Jurkat, Clone E6-1 (cell line): ENCODE measurements at regions not wholly inside any gene's neighbourhood (a gene's known extent, or its start where the extent isn't known, plus 50 kb on each side); places are given as distances from the start of the nearest gene placed in this dataset.

Experiments used
- DNase-seq: peaks from one replicate; pipeline ENCODE4 v3.0.0-alpha.2; 2011; ENCODE audit warnings: low read depth, low spot score
- H3K4me3 ChIP-seq: 2 replicates; pipeline ENCODE4 v1.5.1; 2011; ENCODE audit warnings: mild to moderate bottlenecking, low read length, control low read depth, moderate library complexity

- DNase-seq, result no peak
- H3K4me3 ChIP-seq, result no peak overlapping the region
Measured at GRCh38 chr14:86305058-86305457, 775.1 kb downstream of the FLRT2 start.

DNA sequence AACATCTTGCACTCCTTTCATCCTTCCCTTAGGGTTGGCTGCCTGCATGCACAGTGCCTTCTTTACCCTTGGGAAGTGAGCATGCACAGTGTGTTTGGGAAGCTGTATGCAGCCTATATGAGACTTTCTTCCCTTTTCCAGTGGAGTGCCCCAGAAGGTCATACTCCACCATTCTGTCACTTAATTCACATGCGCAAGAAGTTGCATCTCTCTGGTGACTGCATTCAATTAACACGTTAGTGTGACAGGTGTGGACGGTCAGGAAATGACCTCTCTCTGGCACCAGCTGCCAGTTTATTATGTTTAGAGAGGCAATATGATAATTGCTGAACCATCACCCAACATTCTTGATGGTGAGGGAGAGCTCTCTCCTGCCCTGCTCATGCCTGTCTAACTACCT, 770.0 kb downstream of the FLRT2 start:
- DNase-seq, result no peak
- H3K4me3 ChIP-seq, result no peak overlapping the region

DNA sequence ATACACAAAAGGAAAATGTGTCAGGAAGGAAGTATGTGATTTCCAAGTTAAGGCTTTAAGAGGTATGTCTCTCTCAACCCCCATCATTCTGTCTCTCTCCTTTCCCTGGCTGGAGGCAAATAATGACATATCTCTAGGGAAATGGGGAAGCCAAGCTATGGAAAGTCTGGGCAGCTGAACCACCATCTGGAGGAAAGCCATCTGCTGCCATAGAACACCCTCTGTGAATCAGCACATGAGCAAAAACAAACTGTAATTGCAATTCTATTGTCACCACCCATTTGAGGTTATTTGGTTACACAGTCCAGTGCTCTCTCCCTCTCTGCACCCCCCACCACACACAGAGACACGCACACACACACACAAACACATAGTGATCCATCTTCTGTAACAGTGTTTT, 766.2 kb downstream of the FLRT2 start:
- no peak for DNase-seq
- H3K4me3 ChIP-seq, result no peak overlapping the region

DNA sequence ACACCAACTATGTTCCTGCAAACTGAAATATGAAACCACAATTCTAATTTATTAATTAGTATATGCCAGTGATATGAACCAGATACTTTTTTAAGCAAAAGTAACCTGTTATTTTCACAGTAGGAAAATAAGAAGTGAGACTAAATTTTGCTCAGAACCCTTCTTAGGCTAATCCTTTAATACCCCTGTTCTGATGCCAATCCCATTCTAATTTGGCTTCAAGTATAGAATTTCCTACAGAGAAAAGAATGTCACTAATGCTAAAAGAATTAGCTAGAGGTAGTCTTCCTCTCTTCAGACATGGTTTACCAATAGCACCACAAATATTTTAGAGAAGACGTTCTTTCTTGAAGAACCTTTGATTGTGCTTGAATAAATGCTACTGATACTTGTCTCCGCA, 758.4 kb downstream of the FLRT2 start:
- no peak for DNase-seq
- H3K4me3 ChIP-seq, result no peak overlapping the region

DNA sequence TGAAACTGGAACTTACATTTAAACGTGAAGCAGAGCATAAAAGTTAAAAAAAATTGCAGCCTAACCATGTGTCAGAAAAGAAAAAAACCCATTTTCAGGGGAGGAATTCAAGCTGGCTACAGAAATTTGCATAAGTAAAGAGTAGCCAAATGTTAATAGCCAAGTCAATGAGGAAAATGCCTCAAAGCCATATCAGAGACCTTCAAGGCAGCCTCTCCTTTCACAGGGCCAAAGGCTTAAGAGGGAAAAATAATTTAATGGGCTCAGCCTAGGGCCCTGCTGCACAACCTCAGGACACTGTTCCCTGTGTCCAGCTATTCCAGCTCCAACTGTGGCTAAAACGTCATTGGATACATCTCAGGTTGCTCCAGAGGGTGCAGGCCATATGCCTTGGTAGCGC, 749.5 kb downstream of the FLRT2 start:
- no peak overlapping the region for H3K4me3 ChIP-seq

DNA sequence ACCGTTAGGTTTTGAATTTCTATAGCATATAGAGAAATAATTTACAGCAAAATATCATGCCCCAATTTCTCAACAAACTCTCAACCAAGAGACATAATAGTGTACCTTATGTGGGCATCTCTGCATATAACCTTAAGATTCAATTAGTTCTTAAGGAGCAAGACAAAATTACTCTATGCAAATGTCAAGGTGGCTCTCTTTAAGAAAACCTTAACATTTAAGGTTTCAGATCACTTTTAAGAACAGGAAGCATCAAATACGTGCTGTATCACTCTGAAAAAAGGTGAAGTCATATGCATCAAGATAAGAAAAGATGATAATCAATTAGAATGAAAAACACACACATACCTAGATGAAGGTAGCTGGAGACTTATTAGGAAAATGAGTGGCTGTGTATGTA, 728.0 kb downstream of the FLRT2 start:
- no peak overlapping the region for H3K4me3 ChIP-seq
- no peak for DNase-seq

More for the DNA sequence above, 749.5 kb downstream of the FLRT2 start:
- no peak for DNase-seq

- no peak overlapping the region for H3K4me3 ChIP-seq
- no peak for DNase-seq
Measured at GRCh38 chr14:86243158-86243557, 713.2 kb downstream of the FLRT2 start.

- no peak overlapping the region for H3K4me3 ChIP-seq
- no peak for DNase-seq
Measured at GRCh38 chr14:86237733-86238132, 707.8 kb downstream of the FLRT2 start.

- H3K4me3 ChIP-seq, result no peak overlapping the region
- no peak for DNase-seq
Measured at GRCh38 chr14:86221755-86222154, 691.8 kb downstream of the FLRT2 start.

DNA sequence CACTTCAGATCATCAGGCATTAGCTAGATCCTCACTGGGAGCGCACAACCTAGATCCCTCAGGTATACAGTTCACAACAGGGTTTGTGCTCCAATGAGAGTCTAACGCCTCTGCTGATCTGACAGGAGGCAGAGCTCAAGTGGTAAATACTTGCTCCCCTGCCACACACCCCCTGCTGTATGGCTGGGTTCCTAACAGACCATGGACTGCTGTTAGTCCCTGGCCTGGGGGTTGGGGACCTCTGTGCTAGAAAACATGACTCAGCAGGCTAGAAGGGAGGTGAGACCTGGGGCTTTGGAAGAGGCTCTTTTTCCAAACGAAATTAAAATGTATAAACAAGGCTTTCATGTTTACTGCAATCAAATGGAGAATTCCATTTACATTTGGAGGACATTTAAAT, 691.1 kb downstream of the FLRT2 start:
- no peak for DNase-seq
- no peak overlapping the region for H3K4me3 ChIP-seq

DNA sequence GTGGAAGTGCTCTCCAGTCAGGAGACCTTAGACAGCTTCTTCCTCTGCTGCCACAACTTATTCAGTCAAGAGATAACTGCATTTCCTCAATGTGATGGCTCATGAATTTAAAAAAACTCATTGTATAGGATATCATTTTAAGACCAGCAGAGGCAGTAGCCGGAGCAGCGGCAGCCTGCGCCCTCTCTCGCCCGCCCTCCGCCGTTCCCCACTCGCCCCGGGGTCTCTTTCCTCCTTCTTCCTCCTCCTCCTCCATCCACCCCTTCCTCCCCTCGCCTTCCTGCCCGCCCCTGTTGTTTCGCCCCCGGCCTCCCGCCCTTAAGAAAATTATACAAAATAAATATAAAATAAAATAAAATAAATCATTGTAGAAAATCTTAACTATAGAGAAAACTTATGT, 687.6 kb downstream of the FLRT2 start:
- no peak for DNase-seq
- H3K4me3 ChIP-seq, result no peak overlapping the region

DNA sequence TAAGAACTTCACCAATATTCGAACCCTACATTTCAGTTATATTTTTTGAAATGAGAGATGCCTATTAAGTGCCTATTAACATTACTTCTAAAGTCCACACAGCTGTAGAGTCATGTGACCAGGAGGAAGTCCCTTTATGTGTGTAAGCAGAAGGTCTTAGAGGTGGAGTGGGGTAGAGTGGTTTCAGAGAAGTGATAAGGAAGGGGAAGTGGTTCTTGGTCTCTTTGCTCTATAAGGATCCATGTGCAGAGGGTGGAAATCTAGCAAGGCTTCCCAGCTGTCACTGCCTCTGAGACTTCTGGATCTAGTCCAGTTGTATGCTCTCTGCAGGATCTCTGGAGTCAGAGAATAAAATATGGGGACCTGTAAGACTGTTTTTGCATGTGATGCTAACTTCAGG, 673.9 kb downstream of the FLRT2 start:
- H3K4me3 ChIP-seq, result no peak overlapping the region

DNA sequence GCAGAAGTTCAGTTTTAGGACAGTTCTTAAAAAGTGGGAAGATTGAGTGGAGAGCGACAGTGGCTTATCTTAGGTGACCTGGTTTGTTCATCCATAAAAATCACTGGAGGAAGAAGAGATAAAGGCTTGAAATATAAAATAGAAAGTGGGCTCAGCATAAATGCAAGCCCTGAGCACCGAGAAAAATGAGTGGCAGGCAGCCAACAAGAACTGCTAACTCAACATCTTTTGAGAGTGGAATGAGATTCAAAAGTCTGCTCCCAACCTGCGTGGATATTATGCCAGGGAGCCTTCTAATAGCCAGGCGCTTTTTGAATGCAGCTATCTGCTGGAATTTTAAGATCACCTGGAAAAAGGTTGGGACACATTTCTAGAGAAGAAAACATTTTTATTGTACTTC, 666.5 kb downstream of the FLRT2 start:
- no peak for DNase-seq
- H3K4me3 ChIP-seq, result no peak overlapping the region

More for the DNA sequence above, 673.9 kb downstream of the FLRT2 start:
- peak; percentile 16 for DNase-seq

- no peak for DNase-seq
- H3K4me3 ChIP-seq, result no peak overlapping the region
Measured at GRCh38 chr14:86193756-86194155, 663.8 kb downstream of the FLRT2 start.

DNA sequence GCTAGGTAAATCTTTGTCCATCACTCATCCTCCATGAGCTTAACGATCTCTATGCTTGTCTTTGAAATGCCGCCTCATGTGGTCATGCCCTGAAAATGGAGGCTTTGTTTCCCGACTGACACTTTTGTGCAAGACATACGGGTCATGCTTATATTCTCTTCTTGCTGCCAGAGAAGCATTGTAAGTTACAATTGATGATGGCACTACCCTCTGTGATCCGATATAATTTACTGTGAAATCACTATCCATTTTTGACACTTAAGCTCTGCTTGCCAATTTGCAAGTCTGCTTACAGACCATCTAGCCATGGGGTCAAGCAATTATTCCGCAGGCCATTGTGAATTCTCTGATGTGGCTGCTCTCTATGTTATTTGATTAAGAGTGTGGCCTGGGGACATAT, 650.0 kb downstream of the FLRT2 start:
- H3K4me3 ChIP-seq, result no peak overlapping the region
- DNase-seq, result no peak

GRCh38 chr14:86168371-86168770, 638.4 kb downstream of the FLRT2 start:
- no peak for DNase-seq
- no peak overlapping the region for H3K4me3 ChIP-seq

- H3K4me3 ChIP-seq, result no peak overlapping the region
- no peak for DNase-seq
Measured at GRCh38 chr14:86166541-86166940, 636.6 kb downstream of the FLRT2 start.

DNA sequence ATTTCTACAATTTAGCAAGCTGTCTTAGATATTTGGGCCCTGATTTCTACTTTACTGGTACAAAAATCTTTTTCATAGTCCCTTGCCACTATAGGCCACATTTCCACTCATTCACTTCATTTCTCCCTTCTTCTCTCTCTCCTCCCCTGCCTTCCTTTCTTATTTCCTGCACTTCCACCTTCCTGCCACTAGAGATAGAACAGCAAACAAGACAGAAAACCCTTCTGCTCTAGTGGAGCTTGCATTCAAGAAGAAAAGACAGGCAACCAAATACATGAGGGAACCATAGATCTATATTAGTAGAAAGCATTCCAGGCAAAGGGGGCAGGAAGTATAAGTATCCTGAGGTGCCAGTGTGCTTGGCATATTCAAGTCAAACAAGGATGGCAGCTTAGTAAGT, 623.5 kb downstream of the FLRT2 start:
- DNase-seq, result peak; percentile 6
- no peak overlapping the region for H3K4me3 ChIP-seq

DNA sequence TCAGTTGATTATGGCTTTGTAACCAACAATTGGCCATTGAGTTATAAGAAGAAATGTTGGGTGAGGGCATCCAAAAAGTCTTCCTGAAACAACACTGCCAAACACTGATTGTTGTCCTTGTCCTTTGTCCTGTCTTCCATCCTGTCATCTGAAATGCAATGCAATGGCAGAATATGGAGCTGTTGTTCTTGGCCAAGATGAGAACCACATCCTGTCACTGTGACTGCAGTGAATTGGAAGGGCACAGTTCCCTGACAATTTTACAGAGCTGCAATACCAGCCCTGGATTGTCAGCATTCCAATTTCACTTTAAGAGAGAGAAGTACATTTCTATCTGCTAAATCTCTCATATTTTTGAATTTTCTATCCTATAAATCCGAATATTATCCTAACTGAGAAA, 613.3 kb downstream of the FLRT2 start:
- no peak overlapping the region for H3K4me3 ChIP-seq
- no peak for DNase-seq

GRCh38 chr14:86141966-86142365, 612.0 kb downstream of the FLRT2 start:
- no peak overlapping the region for H3K4me3 ChIP-seq
- DNase-seq, result no peak

GRCh38 chr14:86129426-86129825, 599.5 kb downstream of the FLRT2 start:
- no peak overlapping the region for H3K4me3 ChIP-seq
- no peak for DNase-seq

GRCh38 chr14:86124328-86124727, 594.4 kb downstream of the FLRT2 start:
- H3K4me3 ChIP-seq, result no peak overlapping the region
- DNase-seq, result no peak
